ENCODE measurements at regions not wholly inside any gene's neighbourhood (a gene's known extent, or its start where the extent isn't known, plus 50 kb on each side); places are given as distances from the start of the nearest gene placed in this dataset.
"Not testable (repeated sequence)": the region's sequence is repeated elsewhere in the genome, so short reads cannot be mapped to it uniquely, and the experiment has no call there.

DNA sequence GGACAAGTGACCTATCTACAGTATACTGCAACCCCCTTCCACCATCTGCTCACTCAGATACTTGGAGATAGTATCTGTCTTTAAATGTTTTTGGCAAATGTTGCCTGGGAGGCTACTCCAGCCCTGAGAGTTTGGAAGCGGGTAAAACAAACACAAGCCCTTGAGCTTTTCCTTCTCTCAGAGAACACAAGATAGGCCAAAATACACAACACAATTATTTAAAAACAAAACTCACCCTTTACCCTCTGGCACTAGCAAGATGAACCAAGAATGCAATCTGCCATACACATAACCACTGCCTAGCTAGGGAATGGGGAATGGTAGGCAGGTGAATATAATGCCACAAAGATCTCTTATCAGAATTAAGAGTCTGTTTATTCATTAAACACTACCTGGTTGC is 324.7 kb upstream of the FAM47C start:
- DNase-seq (ENCODE audit: low read depth): no peak

GRCh38 chrX:36684053-36684452 is 324.1 kb upstream of the FAM47C start:
- no peak for DNase-seq (ENCODE audit: low read depth)

GRCh38 chrX:36721990-36722389 is 286.2 kb upstream of the FAM47C start:
- DNase-seq (ENCODE audit: low read depth): no peak

DNA sequence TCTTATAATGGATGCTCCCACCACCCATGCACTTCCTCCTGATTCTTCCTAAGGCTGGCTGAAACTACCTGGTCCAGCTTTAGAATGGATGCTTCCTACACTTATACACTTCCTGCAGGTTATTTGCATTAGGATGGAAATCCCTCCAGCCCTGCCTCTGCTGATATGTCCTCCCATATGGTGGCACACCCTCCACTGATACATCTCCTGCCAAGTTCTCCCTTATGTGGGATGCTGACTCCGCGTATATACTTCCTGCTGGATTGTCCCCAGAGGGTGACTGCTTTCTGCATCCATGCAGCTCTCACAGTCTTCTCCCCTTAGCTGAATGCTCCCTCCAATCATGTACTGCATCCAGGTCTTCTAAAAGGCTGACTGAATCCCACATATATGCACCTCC is 254.6 kb upstream of the FAM47C start:
- DNase-seq (ENCODE audit: low read depth): no peak

DNA sequence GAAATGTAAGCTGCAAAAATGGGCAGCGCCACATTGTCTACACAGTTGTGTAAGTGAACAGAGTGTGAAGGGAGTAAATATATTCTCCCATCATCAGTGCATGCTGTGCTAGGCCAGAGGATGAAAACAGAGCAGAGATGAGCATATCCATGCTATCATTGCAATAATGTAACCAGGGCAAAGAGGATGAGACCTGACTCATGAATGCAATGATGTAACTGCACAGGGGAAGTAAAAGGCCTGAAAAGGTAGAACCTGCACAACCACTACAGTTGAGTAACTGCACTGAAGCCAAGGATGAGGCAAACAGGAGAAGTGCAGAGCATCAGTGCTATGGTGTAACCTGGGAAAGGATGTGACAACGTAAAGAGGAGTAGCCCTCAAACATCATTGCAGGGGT is 220.4 kb upstream of the FAM47C start:
- DNase-seq (ENCODE audit: low read depth): no peak

- no peak for DNase-seq (ENCODE audit: low read depth)
These were observed 205.0 kb upstream of the FAM47C start for GRCh38 chrX:36803151-36803550.

- no peak for DNase-seq (ENCODE audit: low read depth)
These were observed 204.1 kb upstream of the FAM47C start for GRCh38 chrX:36804066-36804465.

- no peak for DNase-seq (ENCODE audit: low read depth)
These were observed 163.3 kb upstream of the FAM47C start for GRCh38 chrX:36844857-36845256.

DNA sequence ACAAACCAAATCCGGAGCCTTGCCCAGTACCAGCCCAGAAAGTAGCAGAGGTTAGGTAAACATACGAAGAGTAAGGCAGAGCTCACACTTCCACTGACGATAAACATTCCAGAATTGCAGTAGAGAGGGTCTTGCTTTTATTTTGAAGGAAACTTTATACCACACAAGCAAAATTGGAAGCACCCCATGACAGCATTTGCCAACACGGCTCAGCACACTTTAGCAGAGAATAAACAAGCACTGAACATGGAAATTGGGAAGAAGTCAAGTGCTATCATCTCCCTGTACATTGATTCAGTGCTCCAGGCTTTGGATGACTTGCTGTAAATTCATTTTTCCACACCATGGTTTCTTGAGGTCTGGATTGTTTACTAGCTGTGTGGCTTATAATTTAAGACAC is 160.7 kb upstream of the FAM47C start:
- no peak for DNase-seq (ENCODE audit: low read depth)

- DNase-seq (ENCODE audit: low read depth): no peak
These were observed 158.8 kb upstream of the FAM47C start for GRCh38 chrX:36849407-36849806.

- DNase-seq (ENCODE audit: low read depth): no peak
These were observed 151.3 kb upstream of the FAM47C start for GRCh38 chrX:36856849-36857248.

- no peak for DNase-seq (ENCODE audit: low read depth)
These were observed 148.9 kb upstream of the FAM47C start for GRCh38 chrX:36859231-36859630.

GRCh38 chrX:36861601-36862000 is 146.6 kb upstream of the FAM47C start:
- DNase-seq (ENCODE audit: low read depth): no peak

DNA sequence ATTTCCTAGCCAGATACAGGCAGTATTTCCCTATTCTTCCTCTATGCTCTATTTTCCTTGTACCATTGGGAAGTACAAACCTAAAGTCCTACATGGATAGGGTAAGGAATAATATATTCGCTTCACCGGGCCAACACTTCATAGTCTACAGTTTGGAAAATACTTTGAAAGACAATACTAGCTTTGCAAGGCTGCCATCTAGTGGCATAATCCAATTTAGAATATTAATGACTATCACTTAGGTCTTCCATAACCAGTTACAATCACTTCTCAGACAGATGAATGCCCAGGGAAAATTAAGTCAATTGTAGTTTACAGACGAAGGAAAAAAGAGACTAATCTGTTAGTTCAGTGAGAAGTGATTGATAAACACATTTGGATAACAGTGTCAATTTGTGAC is 141.0 kb upstream of the FAM47C start:
- DNase-seq (ENCODE audit: low read depth): no peak

DNA sequence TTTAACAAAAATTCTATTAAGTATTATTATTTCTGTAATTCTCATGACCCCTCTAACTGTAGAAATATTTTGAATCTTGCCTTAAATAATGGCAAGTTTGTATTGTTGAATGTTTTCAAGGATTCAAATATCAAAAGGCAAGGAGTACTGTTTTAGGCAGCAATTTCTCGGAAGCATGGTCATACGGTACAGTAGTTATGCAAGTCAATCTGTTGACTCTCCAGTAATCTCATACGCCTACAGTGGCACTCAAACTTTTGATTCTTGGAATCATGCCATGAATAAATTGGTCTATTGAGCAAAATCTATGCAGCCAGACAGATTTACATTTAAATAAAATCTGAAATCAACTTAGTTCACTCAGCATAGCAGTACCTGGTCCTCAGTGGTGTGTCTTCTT is 139.6 kb upstream of the FAM47C start:
- no peak for DNase-seq (ENCODE audit: low read depth)

DNA sequence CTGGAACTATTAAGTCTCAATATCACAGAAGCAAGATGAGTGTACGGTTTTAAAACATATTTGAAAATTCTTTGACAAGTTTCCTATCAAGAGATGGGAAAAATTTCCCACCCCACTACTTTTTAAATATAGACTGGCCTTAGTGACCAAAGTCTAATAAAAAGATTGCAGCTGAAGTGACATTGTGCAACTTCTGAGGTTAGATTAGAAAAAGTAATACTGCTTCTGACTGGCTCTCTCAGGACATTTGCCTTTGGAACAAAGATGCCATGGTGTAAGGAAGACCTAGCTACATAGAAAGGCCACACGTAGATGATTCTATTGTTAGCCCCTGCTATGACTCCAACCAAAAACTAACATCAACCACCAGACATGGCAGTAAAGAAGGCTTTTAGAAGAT is 138.7 kb upstream of the FAM47C start:
- no peak for DNase-seq (ENCODE audit: low read depth)

GRCh38 chrX:36897690-36898089 is 110.5 kb upstream of the FAM47C start:
- no peak for DNase-seq (ENCODE audit: low read depth)

DNA sequence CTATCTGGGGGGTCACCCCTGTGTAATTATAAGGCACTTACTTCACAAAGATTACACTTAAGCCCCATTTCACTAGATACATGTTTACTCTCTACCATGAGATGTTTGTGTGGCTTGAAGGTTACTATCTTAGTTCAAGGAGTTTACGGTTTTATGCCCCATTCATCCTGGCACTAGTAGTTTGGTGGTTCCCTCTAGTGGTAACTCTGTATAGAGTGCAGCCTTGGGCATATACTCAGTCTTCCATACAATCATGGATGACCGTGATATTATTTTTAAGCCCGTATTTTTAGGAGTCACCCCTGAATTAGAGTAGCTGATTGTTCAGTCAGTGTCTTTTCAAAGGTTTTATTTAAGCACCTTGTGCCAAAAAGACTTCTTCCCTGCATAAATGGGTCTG is 109.9 kb upstream of the FAM47C start:
- no peak for DNase-seq (ENCODE audit: low read depth)

GRCh38 chrX:36904561-36904960 is 103.6 kb upstream of the FAM47C start:
- not testable (repeated sequence) for DNase-seq (ENCODE audit: low read depth)

GRCh38 chrX:36908801-36909675 is 99.1 kb upstream of the FAM47C start:
- DNase-seq (ENCODE audit: low read depth): no peak

GRCh38 chrX:36909676-36910030 is 98.5 kb upstream of the FAM47C start:
- DNase-seq (ENCODE audit: low read depth): no peak

GRCh38 chrX:36913551-36913950 is 94.6 kb upstream of the FAM47C start:
- no peak for DNase-seq (ENCODE audit: low read depth)

GRCh38 chrX:36916941-36917340 is 91.2 kb upstream of the FAM47C start:
- no peak for DNase-seq (ENCODE audit: low read depth)

- no peak for DNase-seq (ENCODE audit: low read depth)
These were observed 80.5 kb upstream of the FAM47C start for GRCh38 chrX:36927712-36928111.

All from Daoy (cell line).